ENCODE measurements at regions not wholly inside any gene's neighbourhood (a gene's known extent, or its start where the extent isn't known, plus 50 kb on each side); places are given as distances from the start of the nearest gene placed in this dataset.

- no peaks in the 10 kb centered on the region for H3K36me3 ChIP-seq (ENCODE audit: control insufficient read depth, insufficient read depth, low read length)
- no peaks in the 10 kb centered on the region for H3K27me3 ChIP-seq (replicated peaks; ENCODE audit: control insufficient read depth, insufficient read depth, low read length)
- DNase-seq (ENCODE audit: extremely low read depth, insufficient read length): no peak
- no peak overlapping the region for H3K4me3 ChIP-seq (replicated peaks; ENCODE audit: low read depth, low read length)
- no peak for TF ChIP-seq CTCF (IDR thresholded peaks at IDR 0.05; ENCODE audit: insufficient read depth, low read length, poor library complexity, severe bottlenecking)
These were observed 775.4 kb downstream of the MTRR start for GRCh38 chr5:8644377-8644776.

- Histone ChIP-seq H3K27me3 (replicated peaks; ENCODE audit: control insufficient read depth, insufficient read depth, low read length) (no peaks in the 10 kb centered on the region), H3K36me3 (ENCODE audit: control insufficient read depth, insufficient read depth, low read length) (no peaks in the 10 kb centered on the region), H3K4me3 (replicated peaks; ENCODE audit: low read depth, low read length) (no peak overlapping the region)
- no peak for TF ChIP-seq CTCF (IDR thresholded peaks at IDR 0.05; ENCODE audit: insufficient read depth, low read length, poor library complexity, severe bottlenecking)
- DNase-seq (ENCODE audit: extremely low read depth, insufficient read length): no peak
These were observed 778.2 kb downstream of the MTRR start for GRCh38 chr5:8647111-8647510.

DNA sequence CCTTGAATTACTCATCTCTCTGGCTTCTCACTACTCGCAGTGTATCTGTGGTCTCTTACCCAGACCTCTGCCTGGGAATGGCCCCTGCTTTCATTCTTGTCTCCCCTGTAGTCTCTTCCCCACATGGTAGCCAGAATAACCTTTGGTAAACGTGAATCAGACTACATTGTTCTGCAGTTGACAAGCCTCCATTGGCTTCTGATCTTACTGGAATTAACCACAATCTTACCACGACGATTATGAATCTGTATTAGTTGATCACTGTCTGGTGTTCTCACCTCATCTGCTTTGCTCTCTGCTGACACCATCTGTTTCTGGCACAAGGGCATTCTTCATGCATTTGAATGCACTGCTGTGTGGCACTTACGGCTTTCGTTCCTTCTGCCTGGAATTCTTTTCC lies 781.2 kb downstream of the MTRR start:
- no peak for DNase-seq (ENCODE audit: extremely low read depth, insufficient read length)
- Histone ChIP-seq H3K36me3 (ENCODE audit: control insufficient read depth, insufficient read depth, low read length) (no peaks in the 10 kb centered on the region), H3K27me3 (replicated peaks; ENCODE audit: control insufficient read depth, insufficient read depth, low read length) (no peaks in the 10 kb centered on the region), H3K4me3 (replicated peaks; ENCODE audit: low read depth, low read length) (no peak overlapping the region)
- TF ChIP-seq CTCF (IDR thresholded peaks at IDR 0.05; ENCODE audit: insufficient read depth, low read length, poor library complexity, severe bottlenecking): no peak

DNA sequence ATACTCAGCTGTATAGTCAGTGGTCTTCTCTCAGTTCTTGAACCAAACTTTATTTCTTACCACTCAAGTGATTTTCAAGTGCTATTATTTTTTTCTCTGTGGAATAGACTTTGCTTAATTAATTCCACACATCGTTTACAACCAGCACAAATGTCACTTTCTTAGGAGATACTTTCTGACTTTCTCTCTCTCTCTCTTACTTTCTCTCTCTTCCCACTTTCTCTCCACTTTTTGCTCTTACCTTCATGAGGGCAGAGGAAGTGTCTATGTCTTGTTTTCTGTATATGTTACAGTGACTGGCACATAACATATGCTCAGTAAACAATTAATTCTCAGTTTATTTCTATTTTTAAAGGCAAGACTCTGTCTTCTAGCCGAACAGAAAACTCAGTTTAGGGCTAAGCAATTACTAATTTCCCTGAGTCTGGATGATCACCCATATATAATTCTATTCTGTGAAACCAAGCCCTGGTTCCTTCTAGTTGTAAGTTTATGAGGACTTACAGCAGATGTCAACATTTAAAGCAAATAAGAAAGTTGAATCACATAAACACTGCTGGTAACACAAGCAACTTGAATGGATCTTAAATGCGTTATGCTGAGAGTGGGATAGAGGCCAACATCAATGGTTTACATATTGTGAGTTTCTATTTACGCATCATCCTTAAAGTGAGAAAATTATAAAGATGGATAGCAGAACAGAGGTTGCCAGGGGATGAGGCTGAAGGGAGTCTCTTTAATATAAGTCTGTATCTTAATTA lies 791.4 kb downstream of the MTRR start:
- Histone ChIP-seq H3K36me3 (ENCODE audit: control insufficient read depth, insufficient read depth, low read length) (no peaks in the 10 kb centered on the region), H3K27me3 (replicated peaks; ENCODE audit: control insufficient read depth, insufficient read depth, low read length) (no peaks in the 10 kb centered on the region), H3K4me3 (replicated peaks; ENCODE audit: low read depth, low read length) (no peak overlapping the region)
- TF ChIP-seq CTCF (IDR thresholded peaks at IDR 0.05; ENCODE audit: insufficient read depth, low read length, poor library complexity, severe bottlenecking): no peak
- DNase-seq (ENCODE audit: extremely low read depth, insufficient read length): no peak

- H3K4me3 ChIP-seq (replicated peaks; ENCODE audit: low read depth, low read length): no peak overlapping the region
- no peak for TF ChIP-seq CTCF (IDR thresholded peaks at IDR 0.05; ENCODE audit: insufficient read depth, low read length, poor library complexity, severe bottlenecking)
- no peak for DNase-seq (ENCODE audit: extremely low read depth, insufficient read length)
- no peaks in the 10 kb centered on the region for H3K27me3 ChIP-seq (replicated peaks; ENCODE audit: control insufficient read depth, insufficient read depth, low read length)
- no peaks in the 10 kb centered on the region for H3K36me3 ChIP-seq (ENCODE audit: control insufficient read depth, insufficient read depth, low read length)
These were observed 794.4 kb downstream of the MTRR start for GRCh38 chr5:8663374-8663773.

GRCh38 chr5:8675182-8675581 lies 806.2 kb downstream of the MTRR start:
- Histone ChIP-seq H3K4me3 (replicated peaks; ENCODE audit: low read depth, low read length) (no peak overlapping the region), H3K36me3 (ENCODE audit: control insufficient read depth, insufficient read depth, low read length) (no peaks in the 10 kb centered on the region), H3K27me3 (replicated peaks; ENCODE audit: control insufficient read depth, insufficient read depth, low read length) (no peaks in the 10 kb centered on the region)
- TF ChIP-seq CTCF (IDR thresholded peaks at IDR 0.05; ENCODE audit: insufficient read depth, low read length, poor library complexity, severe bottlenecking): no peak
- no peak for DNase-seq (ENCODE audit: extremely low read depth, insufficient read length)

Data from GM06990 (cell line).